Keratinocyte (primary cell): ENCODE measurements at regions not wholly inside any gene's neighbourhood (a gene's known extent, or its start where the extent isn't known, plus 50 kb on each side); places are given as distances from the start of the nearest gene placed in this dataset.

ENCODE experiments used
- DNase-seq: peaks from one replicate; pipeline ENCODE4 v3.0.0-alpha.2; 2011; ENCODE audit warnings: low read depth, missing footprints, low spot score
- FAIRE-seq: peaks from 2 replicates; lab custom pipeline; 2011; peaks lifted over from hg19 to GRCh38; lab: Jason Lieb, UNC
- H2AFZ ChIP-seq: 2 replicates; pipeline ENCODE4 v1.6.0; 2012; ENCODE audit warnings: low read length, control low read depth, inconsistent platforms; ENCODE audit not compliant: control insufficient read depth
- H3K27ac ChIP-seq: 2 replicates; pipeline ENCODE4 v1.5.1; 2011; ENCODE audit warnings: low read length; ENCODE audit not compliant: control insufficient read depth, insufficient read depth
- H3K27me3 ChIP-seq: 3 replicates; pipeline ENCODE4 v1.6.0; 2011; ENCODE audit warnings: low read length; ENCODE audit not compliant: control insufficient read depth, insufficient read depth; ENCODE audit errors: extremely low read depth
- H3K36me3 ChIP-seq, 2 experiments: 2 replicates in 1 of 2; 3 replicates in 1 of 2; pipeline ENCODE4 v1.5.1; 2011; ENCODE audit warnings: low read length in 2 of 2, mild to moderate bottlenecking in 1 of 2; ENCODE audit not compliant: control insufficient read depth in 2 of 2, insufficient read depth in 2 of 2; ENCODE audit errors: extremely low read depth in 1 of 2
- H3K4me1 ChIP-seq: 3 replicates; pipeline ENCODE4 v1.5.1; 2011; ENCODE audit warnings: low read length; ENCODE audit not compliant: control insufficient read depth, insufficient read depth; ENCODE audit errors: extremely low read depth
- H3K4me2 ChIP-seq: 3 replicates; pipeline ENCODE4 v1.6.0; 2011; ENCODE audit warnings: low read depth, low read length; ENCODE audit not compliant: control insufficient read depth, insufficient read depth; ENCODE audit errors: extremely low read depth
- H3K4me3 ChIP-seq, 3 experiments: fragments of 200-600 bp in 1 of 3; sonication (generic) in 1 of 3; 2 replicates in 2 of 3; 3 replicates in 1 of 3; pipeline ENCODE4 v1.5.1; 2011 to 2016; ENCODE audit warnings: low read length in 3 of 3, mild to moderate bottlenecking in 3 of 3, control low read depth in 2 of 3, inconsistent platforms in 1 of 3, low read depth in 1 of 3, mixed read lengths in 1 of 3, mixed run types in 1 of 3, moderate library complexity in 1 of 3; ENCODE audit not compliant: control insufficient read depth in 2 of 3, insufficient read depth in 2 of 3; ENCODE audit errors: extremely low read depth in 1 of 3
- H3K79me2 ChIP-seq: 2 replicates; pipeline ENCODE4 v1.6.0; 2012; ENCODE audit warnings: low read length; ENCODE audit not compliant: control insufficient read depth, insufficient read depth
- H3K9ac ChIP-seq: 3 replicates; pipeline ENCODE4 v1.6.0; 2011; ENCODE audit warnings: low read length; ENCODE audit not compliant: control insufficient read depth, insufficient read depth; ENCODE audit errors: extremely low read depth
- H3K9me1 ChIP-seq: 3 replicates; pipeline ENCODE4 v1.6.0; 2011; ENCODE audit warnings: low read length; ENCODE audit not compliant: control insufficient read depth, insufficient read depth; ENCODE audit errors: extremely low read depth
- H3K9me3 ChIP-seq: 2 replicates; pipeline ENCODE4 v1.5.1; 2012; ENCODE audit warnings: low read depth, low read length; ENCODE audit not compliant: control insufficient read depth
- H4K20me1 ChIP-seq: 3 replicates; pipeline ENCODE4 v1.6.0; 2011; ENCODE audit warnings: low read length; ENCODE audit not compliant: control insufficient read depth, insufficient read depth; ENCODE audit errors: extremely low read depth
- CTCF ChIP-seq, 3 experiments: IDR thresholded peaks in 1 of 3; conservative IDR thresholded peaks in 1 of 3; optimal IDR thresholded peaks in 1 of 3; 2 replicates in 2 of 3; 3 replicates in 1 of 3; pipeline versions ENCODE3 to v1.5.1; 2011; ENCODE audit warnings: low read length in 3 of 3, mild to moderate bottlenecking in 3 of 3, moderate library complexity in 2 of 3, control low read depth in 1 of 3, inconsistent platforms in 1 of 3; ENCODE audit not compliant: insufficient read depth in 2 of 3; ENCODE audit errors: extremely low read depth in 1 of 3
- EZH2 ChIP-seq: IDR thresholded peaks from one replicate; pipeline ENCODE4 v1.6.1; 2012; ENCODE audit warnings: inconsistent platforms, mild to moderate bottlenecking, low read length, moderate library complexity
- dilution Hi-C: fragments of 300-500 bp; cut with MboI; formaldehyde crosslinking; loops from one replicate; pipeline ENCODE4 v1.7.0; 2020; ENCODE audit warnings: low sequenced_read_pairs; ENCODE audit not compliant: extremely low pct_ligation_motif_present

- H3K27me3 ChIP-seq: no peaks in the 10 kb centered on the region
- H3K9ac ChIP-seq: no peak overlapping the region
- no peak overlapping the region for H3K4me3 ChIP-seq
- no peak overlapping the region for H2AFZ ChIP-seq
- H3K79me2 ChIP-seq: no peaks in the 10 kb centered on the region
- no peaks in the 10 kb centered on the region for H3K4me1 ChIP-seq
- DNase-seq: no peak
- no peak overlapping the region for H3K27ac ChIP-seq
- no peak for TF ChIP-seq EZH2
- TF ChIP-seq CTCF (optimal IDR thresholded peaks at IDR 0.05 in 1 of 3, IDR thresholded peaks at IDR 0.05 in 1 of 3, conservative IDR thresholded peaks at IDR 0.05 in 1 of 3; ENCODE audit: extremely low read depth in 1 of 3, insufficient read depth in 2 of 3, low read length in 3 of 3): no peak
- H3K4me2 ChIP-seq: no peak overlapping the region
- no peaks in the 10 kb centered on the region for H3K36me3 ChIP-seq
- no peaks in the 10 kb centered on the region for H4K20me1 ChIP-seq
- no peak for FAIRE-seq
- dilution Hi-C loops: no loop called here
- H3K9me3 ChIP-seq: no peaks in the 10 kb centered on the region
- H3K9me1 ChIP-seq: no peaks in the 10 kb centered on the region
These were observed 812.3 kb upstream of the GRAMD2B start for GRCh38 chr5:125610892-125611291.

- no peak overlapping the region for H3K9ac ChIP-seq
- no peak overlapping the region for H3K27ac ChIP-seq
- no peak overlapping the region for H3K4me2 ChIP-seq
- H3K9me1 ChIP-seq: no peaks in the 10 kb centered on the region
- no peaks in the 10 kb centered on the region for H3K27me3 ChIP-seq
- dilution Hi-C loops: no loop called here
- no peak overlapping the region for H3K4me3 ChIP-seq
- no peaks in the 10 kb centered on the region for H3K9me3 ChIP-seq
- H3K79me2 ChIP-seq: no peaks in the 10 kb centered on the region
- H3K36me3 ChIP-seq: no peaks in the 10 kb centered on the region
- H3K4me1 ChIP-seq: no peaks in the 10 kb centered on the region
- no peak for TF ChIP-seq CTCF (optimal IDR thresholded peaks at IDR 0.05 in 1 of 3, IDR thresholded peaks at IDR 0.05 in 1 of 3, conservative IDR thresholded peaks at IDR 0.05 in 1 of 3; ENCODE audit: extremely low read depth in 1 of 3, insufficient read depth in 2 of 3, low read length in 3 of 3)
- no peak for TF ChIP-seq EZH2
- DNase-seq (no peak), FAIRE-seq (no peak)
- H4K20me1 ChIP-seq: no peaks in the 10 kb centered on the region
- H2AFZ ChIP-seq: no peak overlapping the region
These were observed 811.7 kb upstream of the GRAMD2B start for GRCh38 chr5:125611541-125611940.
